ENCODE measurements at regions not wholly inside any gene's neighbourhood (a gene's known extent, or its start where the extent isn't known, plus 50 kb on each side); places are given as distances from the start of the nearest gene placed in this dataset.

DNA sequence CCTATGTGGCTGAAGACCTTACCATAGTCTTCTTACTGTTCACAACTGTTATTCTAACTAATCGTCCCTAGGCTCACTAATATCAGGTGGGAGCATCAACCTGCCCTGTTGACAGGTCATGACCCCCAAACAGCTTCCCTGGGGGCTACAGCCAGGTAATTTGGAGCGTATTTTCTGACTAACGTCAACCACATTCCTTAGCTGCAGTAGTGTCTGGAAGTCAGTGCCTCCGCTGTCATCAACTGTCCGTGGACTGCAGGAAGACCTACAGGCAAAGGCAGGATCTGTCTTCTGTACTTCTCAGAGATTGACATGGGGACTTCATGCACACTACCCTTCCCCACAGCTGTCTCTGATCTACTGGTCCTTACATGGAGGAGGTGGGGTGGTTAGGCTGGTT, 456.9 kb downstream of the BCL11A start:
- no peak for DNase-seq

GRCh38 chr2:60095903-60096302, 457.6 kb downstream of the BCL11A start:
- DNase-seq = no peak

DNA sequence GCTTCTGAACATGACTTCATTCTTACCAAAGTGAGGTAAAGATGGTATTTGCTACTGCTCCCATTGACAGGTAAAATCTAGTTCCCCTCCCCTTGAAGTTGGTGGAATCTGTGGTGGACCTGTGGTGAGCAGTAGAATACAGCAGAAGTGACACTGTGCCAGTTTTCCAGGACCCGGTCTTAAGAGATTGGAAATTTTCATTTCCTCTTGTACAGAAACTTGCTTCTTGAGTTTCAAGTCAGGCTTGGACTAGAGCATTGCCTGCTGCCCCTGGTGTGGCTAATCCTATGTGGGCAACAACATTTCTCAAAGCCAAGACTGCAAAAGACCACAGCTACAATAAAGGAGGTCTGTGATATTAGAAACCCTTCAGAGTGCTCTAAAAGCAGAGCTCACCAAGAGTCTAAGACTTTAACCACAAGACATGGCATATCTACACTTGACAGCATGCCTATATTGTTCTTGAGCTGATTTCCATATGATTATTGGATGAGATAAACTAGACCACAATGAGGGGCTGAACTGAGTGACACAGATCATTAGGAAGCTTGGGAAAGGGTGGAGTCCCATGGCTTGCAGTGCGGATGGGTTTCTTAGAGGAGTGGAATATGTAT, 458.1 kb downstream of the BCL11A start:
- DNase-seq = no peak

DNA sequence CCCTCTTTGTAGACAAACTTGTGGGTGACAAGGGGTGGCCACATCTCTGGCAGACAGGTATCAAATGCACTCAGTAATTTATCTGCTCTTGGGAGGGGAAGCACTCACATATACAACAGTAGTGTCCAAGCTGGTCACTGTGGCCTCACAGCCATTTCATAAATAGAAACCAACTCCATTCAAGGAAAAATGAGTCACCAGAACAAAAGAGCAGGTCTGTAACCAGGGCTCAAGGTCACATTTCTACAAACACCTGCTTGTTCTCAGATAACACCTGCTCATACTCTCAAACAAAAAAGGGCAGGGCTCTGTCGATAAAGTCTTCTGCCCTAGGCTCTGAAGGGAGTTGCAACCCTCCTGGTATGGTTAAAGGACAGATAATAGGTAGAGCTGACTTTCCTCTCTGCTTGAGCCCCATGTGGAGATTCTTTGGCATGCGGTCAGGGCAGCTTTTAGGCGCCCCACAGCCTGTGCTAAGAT, 459.0 kb downstream of the BCL11A start:
- no peak for DNase-seq

DNA sequence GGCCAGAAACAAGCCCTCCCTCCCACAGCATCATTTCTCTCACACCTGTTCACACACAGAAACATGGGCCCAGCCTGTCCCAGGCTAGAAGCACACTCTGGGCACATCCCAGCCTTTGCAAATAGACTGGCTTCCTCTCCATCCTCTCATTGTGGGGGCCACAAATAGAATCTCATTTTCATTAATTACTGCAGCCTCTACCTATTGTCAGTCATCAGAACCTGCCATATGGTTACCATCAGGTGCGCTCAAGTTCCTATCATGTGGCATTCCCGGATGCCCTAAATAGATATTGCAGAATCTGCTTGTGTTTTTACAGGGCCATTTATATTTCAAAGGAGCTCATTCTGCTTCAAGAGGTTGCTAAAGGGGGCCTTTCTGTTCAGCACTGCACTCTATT, 460.7 kb downstream of the BCL11A start:
- no peak for DNase-seq

GRCh38 chr2:60091894-60092293, 461.6 kb downstream of the BCL11A start:
- no peak for DNase-seq

DNA sequence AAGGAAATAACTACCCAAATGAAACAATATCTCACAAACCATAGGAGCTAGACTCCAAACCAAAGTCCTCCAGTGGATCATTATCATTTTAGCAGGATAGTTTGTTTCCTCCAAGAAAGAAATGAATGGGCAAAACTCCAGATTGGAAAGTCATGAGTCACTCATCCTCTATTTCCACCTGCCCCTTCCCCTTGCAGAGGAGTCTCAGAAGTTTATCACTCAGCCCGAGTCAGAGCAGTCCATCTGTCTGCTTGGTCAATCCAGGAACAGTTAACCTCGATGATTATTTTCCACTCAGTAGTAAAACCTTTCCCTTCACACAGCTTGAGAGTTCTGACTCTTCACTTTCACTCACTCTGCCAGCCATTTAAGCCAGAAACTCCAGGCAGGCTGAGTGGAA, 462.2 kb downstream of the BCL11A start:
- no peak for DNase-seq

DNA sequence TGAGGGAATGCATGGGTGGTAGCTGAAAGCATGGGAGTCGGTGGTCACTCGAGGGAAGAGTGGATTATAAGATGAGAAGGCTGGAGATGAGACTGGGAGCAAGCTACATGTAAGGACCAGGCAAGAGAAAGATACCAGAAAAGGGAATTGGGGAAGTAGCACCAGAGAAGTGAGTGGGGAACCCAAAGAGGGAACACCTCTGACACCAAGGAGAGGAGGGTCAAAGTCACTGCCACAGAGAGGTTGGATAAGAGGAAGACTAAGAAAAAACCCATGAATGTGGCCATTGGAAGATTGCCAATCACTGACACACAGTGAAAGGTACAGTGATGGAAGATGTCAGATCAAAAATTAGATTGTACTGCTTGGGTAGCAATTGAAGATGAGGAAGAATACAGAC, 473.9 kb downstream of the BCL11A start:
- DNase-seq = no peak

- DNase-seq = no peak
Measured at GRCh38 chr2:60075048-60075447, 478.4 kb downstream of the BCL11A start.

DNA sequence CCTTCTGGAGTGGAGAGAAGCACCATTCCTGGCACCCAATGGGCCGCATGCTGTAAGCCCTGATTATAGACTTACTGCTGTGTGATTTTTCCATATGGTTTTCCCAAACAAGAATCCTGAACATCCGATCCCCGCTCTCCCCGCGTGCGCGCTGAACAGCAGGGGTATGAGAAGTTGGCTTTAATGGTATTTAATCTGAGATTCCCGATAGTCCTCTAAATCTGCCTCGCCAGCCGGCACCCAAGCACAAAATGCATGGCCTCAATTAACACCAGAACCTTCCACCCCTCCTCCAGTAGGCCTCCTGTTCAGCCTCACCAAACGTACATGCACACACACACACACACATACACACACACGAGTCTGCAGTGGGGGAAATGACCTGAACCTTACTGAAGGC, 480.3 kb downstream of the BCL11A start:
- DNase-seq = no peak

- no peak for DNase-seq
Measured at GRCh38 chr2:60072609-60073008, 480.8 kb downstream of the BCL11A start.

DNA sequence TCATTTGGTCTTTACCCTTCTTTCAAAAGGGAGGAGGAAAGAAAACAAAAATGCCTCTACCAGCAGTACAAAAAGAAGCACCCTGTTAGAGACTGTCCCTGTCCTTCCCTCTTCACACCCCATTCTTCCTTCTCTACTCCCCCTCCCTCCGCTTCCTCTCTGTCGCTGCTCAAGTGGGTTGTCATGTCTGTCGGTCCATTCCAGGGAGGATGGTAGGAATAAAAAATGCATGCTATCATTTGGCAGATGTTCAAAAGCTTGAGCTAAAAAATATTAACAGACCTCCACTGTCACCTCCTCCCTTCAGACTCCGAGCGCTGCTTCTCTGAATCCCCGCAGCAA, 482.0 kb downstream of the BCL11A start:
- DNase-seq = no peak

DNA sequence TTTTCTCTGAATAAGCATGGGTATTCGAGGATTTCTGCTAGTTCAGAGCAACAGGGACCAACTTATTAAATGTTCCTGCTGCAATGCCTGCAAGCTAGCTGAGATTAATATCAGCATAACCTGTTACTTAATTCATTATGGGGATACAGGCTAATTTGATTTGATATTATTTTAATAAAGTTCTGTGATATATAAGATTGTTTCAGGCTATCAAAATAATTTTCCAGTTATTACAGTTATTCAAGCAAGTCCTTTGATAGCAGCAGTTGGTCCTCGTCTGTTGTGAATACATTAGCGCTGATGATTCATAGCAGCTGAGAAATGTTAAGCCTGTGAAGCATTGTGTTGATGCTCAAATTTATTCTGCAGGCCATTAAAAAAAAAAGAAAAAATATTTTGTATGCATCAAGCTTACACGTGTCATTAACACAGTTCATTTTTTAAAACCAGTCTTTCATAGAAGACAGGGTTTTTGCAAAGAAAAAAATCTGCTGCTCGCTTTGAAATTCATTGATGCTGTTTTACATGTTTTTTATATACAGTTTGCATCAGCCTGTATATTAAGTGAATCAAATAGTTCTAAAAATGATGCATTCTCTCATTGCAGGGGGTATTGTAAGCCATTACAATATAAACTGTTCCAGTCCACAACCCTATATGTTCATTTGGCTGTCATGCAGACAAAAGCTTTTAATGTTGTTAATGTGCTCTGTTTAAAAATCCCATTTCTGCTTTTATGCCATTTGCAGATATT, 482.5 kb downstream of the BCL11A start:
- no peak for DNase-seq

DNA sequence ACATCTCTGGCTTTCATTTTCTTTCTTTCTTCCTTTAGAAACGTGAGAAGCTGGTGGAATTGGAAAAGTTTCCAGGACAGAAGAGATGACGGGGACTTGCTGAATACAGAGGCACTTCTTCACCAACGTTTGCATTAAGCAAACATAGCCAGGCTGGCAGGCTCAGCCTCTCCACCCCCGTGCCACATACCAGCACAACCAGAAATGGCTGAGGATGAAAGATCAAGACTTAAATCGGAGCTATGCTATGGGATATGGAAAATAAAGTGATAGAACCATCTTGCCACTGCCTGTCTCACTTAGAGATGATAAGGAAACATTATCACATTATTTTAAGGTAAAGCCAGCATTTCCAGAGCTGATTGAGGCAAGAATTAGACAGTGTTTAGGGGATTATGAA, 483.3 kb downstream of the BCL11A start:
- DNase-seq = no peak

- no peak for DNase-seq
Measured at GRCh38 chr2:60068755-60069154, 484.7 kb downstream of the BCL11A start.

DNA sequence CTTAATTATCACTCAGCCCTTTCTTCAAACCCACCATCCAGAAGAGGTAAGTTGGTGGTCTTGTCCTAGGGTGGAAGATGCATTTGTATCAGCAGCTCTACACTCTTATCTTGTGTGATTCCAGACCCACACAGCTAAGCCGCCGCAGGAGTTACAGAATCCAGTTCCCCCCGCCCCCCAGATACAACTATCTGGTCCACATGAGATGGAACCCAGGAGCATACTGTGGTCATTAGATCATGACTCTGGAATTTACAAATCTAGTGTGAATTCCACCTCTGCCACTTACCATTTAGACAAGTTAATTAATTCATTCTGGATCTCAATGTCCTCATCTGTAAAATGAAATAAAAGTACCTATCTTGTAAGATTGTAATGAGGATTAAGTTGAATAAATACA, 486.4 kb downstream of the BCL11A start:
- no peak for DNase-seq

DNA sequence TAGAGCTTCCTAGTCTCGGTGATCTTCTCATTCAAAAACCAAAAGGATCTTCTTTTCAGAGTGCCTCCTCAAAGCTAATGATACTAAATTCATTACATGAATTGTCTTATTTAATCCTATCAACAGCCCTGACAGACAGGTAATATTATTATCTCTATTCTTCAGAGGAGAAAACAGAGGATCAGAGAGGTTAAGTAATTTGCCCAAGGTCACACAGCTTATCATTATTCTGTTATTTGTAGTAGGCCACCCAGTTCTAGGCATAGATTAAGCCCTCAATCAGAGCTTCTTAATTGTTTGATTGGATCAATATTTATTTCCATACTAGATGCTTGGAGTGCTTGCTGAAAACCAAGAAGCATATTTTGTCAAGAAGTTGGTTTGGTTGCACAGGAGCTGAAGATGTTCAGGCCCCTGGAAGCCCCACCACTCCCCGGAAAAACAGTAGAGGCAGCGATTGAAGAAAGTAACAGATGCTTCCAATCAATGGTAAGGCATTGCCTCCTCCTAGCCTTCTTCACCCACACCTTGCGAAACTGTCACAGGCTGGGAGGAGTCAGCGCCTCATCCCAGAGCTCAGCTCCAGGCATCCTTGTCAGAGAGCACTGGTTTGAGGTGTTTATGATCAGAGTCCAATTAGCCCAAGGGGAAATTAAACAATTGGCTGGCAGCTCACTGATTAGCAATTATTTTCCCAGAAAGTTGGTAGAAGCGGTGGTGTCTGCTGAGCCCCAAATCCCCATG, 487.2 kb downstream of the BCL11A start:
- DNase-seq = no peak

GRCh38 chr2:60064687-60065389, 488.6 kb downstream of the BCL11A start:
- no peak for DNase-seq

- no peak for DNase-seq
Measured at GRCh38 chr2:60058781-60059180, 494.7 kb downstream of the BCL11A start.

- DNase-seq = no peak
Measured at GRCh38 chr2:60054571-60055340, 498.7 kb downstream of the BCL11A start.

GRCh38 chr2:60053791-60054190, 499.7 kb downstream of the BCL11A start:
- no peak for DNase-seq

- DNase-seq = no peak
Measured at GRCh38 chr2:60052601-60053000, 500.9 kb downstream of the BCL11A start.
